NCI-H2107 treated with DMSO at 0.1 percent for 48 hours (cell line): ENCODE measurements at regions not wholly inside any gene's neighbourhood (a gene's known extent, or its start where the extent isn't known, plus 50 kb on each side); places are given as distances from the start of the nearest gene placed in this dataset.
"Not testable (repeated sequence)": the region's sequence is repeated elsewhere in the genome, so short reads cannot be mapped to it uniquely, and the experiment has no call there.

Source experiments
- DNase-seq: peaks from one replicate; lab custom pipeline; 2025; ENCODE audit not compliant: unreplicated experiment; lab: John Stamatoyannopoulos, UW

- no peak for DNase-seq
These were observed 79.1 kb downstream of the CTH start for GRCh38 chr1:70490153-70490552.

- no peak for DNase-seq
These were observed 84.3 kb downstream of the CTH start for GRCh38 chr1:70495370-70495769.

GRCh38 chr1:70496181-70496580, 85.1 kb downstream of the CTH start:
- DNase-seq: no peak

GRCh38 chr1:70497152-70497551, 86.1 kb downstream of the CTH start:
- DNase-seq: no peak

- DNase-seq: no peak
These were observed 87.6 kb downstream of the CTH start for GRCh38 chr1:70498666-70499065.

- DNase-seq: no peak
These were observed 88.6 kb downstream of the CTH start for GRCh38 chr1:70499695-70500094.

- DNase-seq: no peak
These were observed 92.3 kb downstream of the CTH start for GRCh38 chr1:70503358-70503757.

- DNase-seq: no peak
These were observed 93.2 kb downstream of the CTH start for GRCh38 chr1:70504176-70504820.

- no peak for DNase-seq
These were observed 93.7 kb downstream of the CTH start for GRCh38 chr1:70504821-70505193.

- DNase-seq: not testable (repeated sequence)
These were observed 96.9 kb downstream of the CTH start for GRCh38 chr1:70507991-70508390.

GRCh38 chr1:70509996-70510876, 99.2 kb downstream of the CTH start:
- DNase-seq: peak; percentile 62

- DNase-seq: no peak
These were observed 106.4 kb downstream of the CTH start for GRCh38 chr1:70517444-70517843.

GRCh38 chr1:70518106-70518505, 107.0 kb downstream of the CTH start:
- no peak for DNase-seq

- DNase-seq: peak; percentile 43
These were observed 117.7 kb downstream of the CTH start for GRCh38 chr1:70528590-70529333.

GRCh38 chr1:70536708-70537366, 125.8 kb downstream of the CTH start:
- no peak for DNase-seq

- DNase-seq: no peak
These were observed 126.7 kb downstream of the CTH start for GRCh38 chr1:70537788-70538187.

- no peak for DNase-seq
These were observed 131.0 kb downstream of the CTH start for GRCh38 chr1:70542030-70542429.

- DNase-seq: no peak
These were observed 131.8 kb downstream of the CTH start for GRCh38 chr1:70542856-70543255.

GRCh38 chr1:70546726-70547125, 135.7 kb downstream of the CTH start:
- no peak for DNase-seq

GRCh38 chr1:70552662-70553566, 141.8 kb downstream of the CTH start:
- DNase-seq: no peak
